ENCODE measurements at regions not wholly inside any gene's neighbourhood (a gene's known extent, or its start where the extent isn't known, plus 50 kb on each side); places are given as distances from the start of the nearest gene placed in this dataset.

DNA sequence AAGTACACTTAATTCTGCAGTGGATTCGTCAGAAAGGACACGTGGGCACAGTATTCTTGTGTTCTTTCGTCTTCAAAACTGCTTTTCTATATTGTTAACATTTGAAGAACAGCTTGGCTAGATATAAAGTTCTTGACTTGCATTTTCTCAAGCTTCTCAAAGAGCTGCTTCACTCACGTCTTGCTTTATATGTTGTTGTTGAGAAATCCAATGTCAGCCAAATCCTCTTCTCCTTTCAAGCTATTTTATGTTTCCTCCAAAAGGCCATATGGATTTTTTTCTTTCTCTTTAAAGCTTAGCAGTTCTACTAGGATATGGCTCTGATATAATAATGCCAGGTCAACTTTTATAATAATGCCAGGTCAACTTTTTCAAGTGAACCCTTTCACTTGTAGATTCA, 65.5 kb upstream of the CYP1B1 start:
- Histone ChIP-seq H3K23ac (ENCODE audit: low read depth, low read length) (no peak overlapping the region), H2AK9ac (replicated peaks; ENCODE audit: low read depth, low read length, poor library complexity) (no peak overlapping the region), H3K27ac (ENCODE audit: insufficient read depth, low read length) (no peak overlapping the region), H3K9me3 (ENCODE audit: control insufficient read depth, insufficient read depth, low read length) (no peaks in the 10 kb centered on the region), H3K4me1 (ENCODE audit: control insufficient read depth, insufficient read depth, low read length) (peaks cover 7% of the 10 kb centered on the region), H4K20me1 (ENCODE audit: insufficient read depth, low read length) (no peaks in the 10 kb centered on the region), H2BK120ac (ENCODE audit: low read depth, low read length) (no peak overlapping the region), H3K18ac (ENCODE audit: low read depth, low read length) (no peak overlapping the region), H3K9me1 (ENCODE audit: insufficient read depth, low read length) (no peaks in the 10 kb centered on the region; the same call in 1 of the 2 replicates), H3K4me3 (ENCODE audit: insufficient read depth, low read depth, low read length) (no peak overlapping the region), H3K27me3 (ENCODE audit: control insufficient read depth, insufficient read depth, low read length) (no peaks in the 10 kb centered on the region; the same call in 1 of the 2 replicates), H3K9ac (ENCODE audit: low read depth, low read length) (no peak overlapping the region), H3K36me3 (ENCODE audit: control insufficient read depth, insufficient read depth, low read length) (no peaks in the 10 kb centered on the region), H2BK20ac (ENCODE audit: low read depth, low read length) (no peak overlapping the region), H3K4ac (ENCODE audit: low read depth, low read length) (no peak overlapping the region), H2AK5ac (ENCODE audit: low read depth, low read length) (no peak overlapping the region), H3K56ac (ENCODE audit: extremely low read depth, insufficient read depth, low read length) (no peak overlapping the region), H3K79me1 (ENCODE audit: low read depth in 1 of 2, low read length in 2 of 2) (no peaks in the 10 kb centered on the region), H3K4me2 (ENCODE audit: low read depth, low read length) (no peak overlapping the region), H4K8ac (ENCODE audit: low read depth in 2 of 2, low read length in 2 of 2) (no peak overlapping the region), H2BK15ac (ENCODE audit: low read depth, low read length) (no peak overlapping the region), H2AFZ (replicated peaks; ENCODE audit: low read length, poor library complexity) (no peak overlapping the region), H4K91ac (ENCODE audit: insufficient read depth, low read depth, low read length) (no peak overlapping the region), H3K14ac (replicated peaks; ENCODE audit: low read depth, low read length) (no peak overlapping the region), H2BK5ac (ENCODE audit: low read depth, low read length, poor library complexity, severe bottlenecking) (no peak overlapping the region), H4K5ac (ENCODE audit: low read depth, low read length) (no peak overlapping the region)
- CTCF ChIA-PET: no interaction called here
- dilution Hi-C loops (cut with HindIII; ENCODE audit: low sequenced_read_pairs, unreplicated experiment): no loop called here
- DNase-seq (no peak), ATAC-seq (ENCODE audit: low read depth) (no peak)
- no CpG with 5 or more reads among the region's 4 CpGs for WGBS, 2 experiments (ENCODE audit: extremely low coverage in 2 of 2, insufficient read length in 1 of 2)
- intact Hi-C loops (cut with micrococcal nuclease): loop anchor here (10.0 kb wide), 1 partner anchor 123 kb away; no protein-coding TSS in a partner anchor
- in situ Hi-C loops (cut with MboI; ENCODE audit: low sequenced_read_pairs): no loop called here
- TF ChIP-seq CHD1 (IDR thresholded peaks at IDR 0.05; ENCODE audit: low read depth, low read length) (no peak), RCOR1 (IDR thresholded peaks at IDR 0.05; ENCODE audit: insufficient replicate concordance, low read length) (no peak), SMC3 (IDR thresholded peaks at IDR 0.05; ENCODE audit: low read depth, low read length) (no peak), CEBPB (IDR thresholded peaks at IDR 0.05; ENCODE audit: low read depth, low read length) (no peak)
- TF ChIP-seq, protein P1, sequence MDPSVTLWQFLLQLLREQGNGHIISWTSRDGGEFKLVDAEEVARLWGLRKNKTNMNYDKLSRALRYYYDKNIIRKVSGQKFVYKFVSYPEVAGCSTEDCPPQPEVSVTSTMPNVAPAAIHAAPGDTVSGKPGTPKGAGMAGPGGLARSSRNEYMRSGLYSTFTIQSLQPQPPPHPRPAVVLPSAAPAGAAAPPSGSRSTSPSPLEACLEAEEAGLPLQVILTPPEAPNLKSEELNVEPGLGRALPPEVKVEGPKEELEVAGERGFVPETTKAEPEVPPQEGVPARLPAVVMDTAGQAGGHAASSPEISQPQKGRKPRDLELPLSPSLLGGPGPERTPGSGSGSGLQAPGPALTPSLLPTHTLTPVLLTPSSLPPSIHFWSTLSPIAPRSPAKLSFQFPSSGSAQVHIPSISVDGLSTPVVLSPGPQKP (IDR thresholded peaks at IDR 0.05; ENCODE audit: borderline replicate concordance, low read depth, low read length): no peak
- TF ChIP-seq, protein P2, sequence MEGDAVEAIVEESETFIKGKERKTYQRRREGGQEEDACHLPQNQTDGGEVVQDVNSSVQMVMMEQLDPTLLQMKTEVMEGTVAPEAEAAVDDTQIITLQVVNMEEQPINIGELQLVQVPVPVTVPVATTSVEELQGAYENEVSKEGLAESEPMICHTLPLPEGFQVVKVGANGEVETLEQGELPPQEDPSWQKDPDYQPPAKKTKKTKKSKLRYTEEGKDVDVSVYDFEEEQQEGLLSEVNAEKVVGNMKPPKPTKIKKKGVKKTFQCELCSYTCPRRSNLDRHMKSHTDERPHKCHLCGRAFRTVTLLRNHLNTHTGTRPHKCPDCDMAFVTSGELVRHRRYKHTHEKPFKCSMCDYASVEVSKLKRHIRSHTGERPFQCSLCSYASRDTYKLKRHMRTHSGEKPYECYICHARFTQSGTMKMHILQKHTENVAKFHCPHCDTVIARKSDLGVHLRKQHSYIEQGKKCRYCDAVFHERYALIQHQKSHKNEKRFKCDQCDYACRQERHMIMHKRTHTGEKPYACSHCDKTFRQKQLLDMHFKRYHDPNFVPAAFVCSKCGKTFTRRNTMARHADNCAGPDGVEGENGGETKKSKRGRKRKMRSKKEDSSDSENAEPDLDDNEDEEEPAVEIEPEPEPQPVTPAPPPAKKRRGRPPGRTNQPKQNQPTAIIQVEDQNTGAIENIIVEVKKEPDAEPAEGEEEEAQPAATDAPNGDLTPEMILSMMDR (conservative IDR thresholded peaks at IDR 0.05; ENCODE audit: low read depth, low read length): no peak
- BruUV-seq (replicated peaks): no TSS peak
- POLR2A ChIA-PET (ENCODE audit: unreplicated experiment): no interaction called here
